ENCODE measurements at regions not wholly inside any gene's neighbourhood (a gene's known extent, or its start where the extent isn't known, plus 50 kb on each side); places are given as distances from the start of the nearest gene placed in this dataset.
"Not testable (repeated sequence)": the region's sequence is repeated elsewhere in the genome, so short reads cannot be mapped to it uniquely, and the experiment has no call there.

DNA sequence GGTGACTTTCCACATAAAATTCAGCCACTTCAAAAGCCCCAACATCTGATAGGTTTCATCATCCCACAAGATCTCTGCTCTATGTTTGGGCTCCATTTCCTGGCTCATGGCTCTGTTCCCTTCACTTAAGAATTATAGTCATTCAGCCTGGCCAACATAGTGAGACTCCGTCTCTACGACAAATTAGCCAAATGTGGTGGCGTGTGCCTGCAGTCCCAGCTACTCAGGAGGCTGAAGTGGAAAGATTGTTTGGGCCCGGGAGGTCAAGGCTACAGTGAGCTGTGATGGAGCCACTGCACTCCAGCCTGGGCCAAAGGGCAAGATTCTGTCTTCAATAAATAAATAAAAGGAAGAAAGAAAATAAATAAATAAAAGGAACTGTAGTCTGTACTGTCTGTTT lies 57.9 kb upstream of the CTSV start:
- no peak for DNase-seq

DNA sequence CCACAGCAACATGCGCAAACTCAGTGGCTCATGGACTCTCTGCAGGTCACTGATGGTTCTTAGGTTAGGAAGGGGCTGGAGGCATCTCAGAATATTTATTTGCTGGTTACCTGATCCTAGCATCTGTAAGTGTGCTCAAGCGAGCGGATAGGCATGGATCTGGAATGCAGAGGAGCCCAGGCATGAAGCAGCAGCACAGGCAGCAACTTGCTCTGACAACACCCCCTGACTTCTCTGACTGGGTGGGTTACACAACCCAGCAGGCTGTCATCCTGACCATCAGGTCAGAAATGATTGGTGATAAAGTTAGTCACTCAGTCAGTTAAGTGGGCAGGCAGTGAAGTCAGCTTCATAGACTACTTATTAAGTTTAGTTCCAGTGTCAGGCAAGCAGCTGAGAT lies 50.4 kb upstream of the CTSV start:
- not testable (repeated sequence) for DNase-seq

Measured in NCI-H345 (cell line).